ENCODE measurements at regions not wholly inside any gene's neighbourhood (a gene's known extent, or its start where the extent isn't known, plus 50 kb on each side); places are given as distances from the start of the nearest gene placed in this dataset.

GRCh38 chr5:8327016-8327415 lies 458.1 kb downstream of the MTRR start:
- no peak for DNase-seq

GRCh38 chr5:8329773-8330172 lies 460.8 kb downstream of the MTRR start:
- DNase-seq, result peak in 1 of 4 experiments; percentile 5

GRCh38 chr5:8332666-8333445 lies 463.9 kb downstream of the MTRR start:
- DNase-seq, result no peak

- DNase-seq, result no peak
Measured at GRCh38 chr5:8333485-8333884, 464.5 kb downstream of the MTRR start.

GRCh38 chr5:8333977-8334376 lies 465.0 kb downstream of the MTRR start:
- no peak for DNase-seq

- no peak for DNase-seq
Measured at GRCh38 chr5:8340261-8340660, 471.3 kb downstream of the MTRR start.

- DNase-seq, result peak in 2 of 4 experiments; percentile 5 to 14
Measured at GRCh38 chr5:8340739-8341344, 471.9 kb downstream of the MTRR start.

GRCh38 chr5:8341406-8341805 lies 472.5 kb downstream of the MTRR start:
- DNase-seq, result no peak

GRCh38 chr5:8347984-8348383 lies 479.0 kb downstream of the MTRR start:
- no peak for DNase-seq

GRCh38 chr5:8349855-8350254 lies 480.9 kb downstream of the MTRR start:
- DNase-seq, result no peak

- DNase-seq, result no peak
Measured at GRCh38 chr5:8350644-8351339, 481.8 kb downstream of the MTRR start.

- DNase-seq, result no peak
Measured at GRCh38 chr5:8355981-8356380, 487.0 kb downstream of the MTRR start.

- DNase-seq, result no peak
Measured at GRCh38 chr5:8360012-8360411, 491.1 kb downstream of the MTRR start.

- DNase-seq, result no peak
Measured at GRCh38 chr5:8362495-8362894, 493.5 kb downstream of the MTRR start.

GRCh38 chr5:8363138-8363537 lies 494.2 kb downstream of the MTRR start:
- DNase-seq, result no peak

- DNase-seq, result no peak
Measured at GRCh38 chr5:8366266-8366665, 497.3 kb downstream of the MTRR start.

- no peak for DNase-seq
Measured at GRCh38 chr5:8376478-8376877, 507.5 kb downstream of the MTRR start.

GRCh38 chr5:8381972-8382371 lies 513.0 kb downstream of the MTRR start:
- DNase-seq, result no peak

- no peak for DNase-seq
Measured at GRCh38 chr5:8382456-8382855, 513.5 kb downstream of the MTRR start.

- DNase-seq, result no peak
Measured at GRCh38 chr5:8383616-8384015, 514.7 kb downstream of the MTRR start.

GRCh38 chr5:8386719-8387288 lies 517.9 kb downstream of the MTRR start:
- DNase-seq, result no peak

GRCh38 chr5:8391911-8392310 lies 523.0 kb downstream of the MTRR start:
- DNase-seq, result no peak

- no peak for DNase-seq
Measured at GRCh38 chr5:8393240-8393639, 524.3 kb downstream of the MTRR start.

- no peak for DNase-seq
Measured at GRCh38 chr5:8394965-8395364, 526.0 kb downstream of the MTRR start.

All from suppressor macrophage (primary cell).